ENCODE measurements at regions not wholly inside any gene's neighbourhood (a gene's known extent, or its start where the extent isn't known, plus 50 kb on each side); places are given as distances from the start of the nearest gene placed in this dataset.

DNA sequence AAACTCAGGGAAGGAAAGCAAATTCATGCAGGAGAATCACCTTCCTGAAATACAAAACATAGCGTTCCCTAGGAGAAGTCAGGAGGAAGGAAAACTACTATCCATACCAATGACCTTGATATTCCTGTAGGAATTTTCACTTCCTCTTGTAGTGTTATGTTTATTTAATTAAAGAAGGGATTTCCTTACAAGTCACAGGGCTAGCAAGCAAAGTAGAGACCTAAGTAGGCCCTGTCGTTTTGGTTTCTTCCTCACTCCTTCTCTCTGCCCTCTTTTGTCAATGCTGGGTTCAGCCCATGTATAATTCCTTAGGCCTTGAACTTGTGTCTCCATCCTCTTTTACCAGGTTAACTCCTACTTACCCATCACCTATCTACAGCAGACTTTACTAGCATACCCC is 435.2 kb upstream of the LRATD1 start:
- H3K36me3 ChIP-seq (ENCODE audit: low read depth, missing control alignments), result no peaks in the 10 kb centered on the region
- no peak overlapping the region for H3K27ac ChIP-seq
- no peaks in the 10 kb centered on the region for H3K27me3 ChIP-seq
- H3K4me3 ChIP-seq, result no peak overlapping the region
- intact Hi-C loops (cut with DNase I; ENCODE audit: low total_unique reads), result no loop called here
- no peaks in the 10 kb centered on the region for H3K9me3 ChIP-seq
- 54 to 57% methylated on average over 2 of the region's 2 CpGs for WGBS, 2 donors
- TF ChIP-seq POLR2A (IDR thresholded peaks at IDR 0.05), result no peak
- TF ChIP-seq, protein P1, sequence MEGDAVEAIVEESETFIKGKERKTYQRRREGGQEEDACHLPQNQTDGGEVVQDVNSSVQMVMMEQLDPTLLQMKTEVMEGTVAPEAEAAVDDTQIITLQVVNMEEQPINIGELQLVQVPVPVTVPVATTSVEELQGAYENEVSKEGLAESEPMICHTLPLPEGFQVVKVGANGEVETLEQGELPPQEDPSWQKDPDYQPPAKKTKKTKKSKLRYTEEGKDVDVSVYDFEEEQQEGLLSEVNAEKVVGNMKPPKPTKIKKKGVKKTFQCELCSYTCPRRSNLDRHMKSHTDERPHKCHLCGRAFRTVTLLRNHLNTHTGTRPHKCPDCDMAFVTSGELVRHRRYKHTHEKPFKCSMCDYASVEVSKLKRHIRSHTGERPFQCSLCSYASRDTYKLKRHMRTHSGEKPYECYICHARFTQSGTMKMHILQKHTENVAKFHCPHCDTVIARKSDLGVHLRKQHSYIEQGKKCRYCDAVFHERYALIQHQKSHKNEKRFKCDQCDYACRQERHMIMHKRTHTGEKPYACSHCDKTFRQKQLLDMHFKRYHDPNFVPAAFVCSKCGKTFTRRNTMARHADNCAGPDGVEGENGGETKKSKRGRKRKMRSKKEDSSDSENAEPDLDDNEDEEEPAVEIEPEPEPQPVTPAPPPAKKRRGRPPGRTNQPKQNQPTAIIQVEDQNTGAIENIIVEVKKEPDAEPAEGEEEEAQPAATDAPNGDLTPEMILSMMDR (IDR thresholded peaks at IDR 0.05), result no peak
- no peak for DNase-seq
- H3K4me1 ChIP-seq, result no peaks in the 10 kb centered on the region

DNA sequence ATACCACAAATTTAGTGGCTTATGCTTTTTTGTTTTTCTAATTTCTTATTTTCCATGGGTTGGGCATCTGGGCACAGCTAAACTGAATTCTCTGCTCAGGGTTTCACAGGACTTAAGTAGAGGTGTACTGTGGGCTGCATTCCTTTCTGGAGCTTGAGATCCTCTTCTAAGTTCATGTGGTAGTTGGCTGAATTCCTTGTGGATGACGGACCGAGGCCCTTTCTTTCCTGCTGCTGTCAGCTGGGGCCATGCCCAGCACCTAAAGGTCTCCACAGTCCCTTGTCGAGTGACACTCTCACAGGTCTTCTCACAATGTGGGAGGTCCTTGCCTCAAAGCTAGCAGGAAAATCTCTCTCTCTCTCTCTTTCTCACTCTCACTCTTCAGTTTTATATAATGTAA is 433.5 kb upstream of the LRATD1 start:
- no peaks in the 10 kb centered on the region for H3K9me3 ChIP-seq

DNA sequence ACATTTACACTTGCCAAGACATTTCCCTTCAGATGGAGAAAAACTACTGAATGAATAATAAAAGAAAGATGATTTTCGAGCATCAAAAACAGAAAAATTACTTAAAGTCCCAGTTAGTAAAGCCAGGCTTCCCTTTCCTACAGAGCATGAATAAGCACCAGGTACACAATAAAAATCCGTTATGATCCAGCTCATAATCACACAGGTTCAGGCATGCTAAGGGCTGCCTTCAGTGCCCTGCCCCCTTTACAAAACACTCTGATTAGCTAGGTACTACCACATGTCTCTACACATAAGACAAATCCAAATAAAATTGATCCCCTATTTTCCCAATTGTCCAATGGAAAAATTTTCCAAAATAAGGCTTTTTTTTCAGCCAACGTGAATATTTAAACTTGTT is 413.2 kb upstream of the LRATD1 start:
- TF ChIP-seq POLR2A (IDR thresholded peaks at IDR 0.05), result no peak
- TF ChIP-seq, protein P1 (IDR thresholded peaks at IDR 0.05), result no peak
- 88 to 91% methylated on average over 3 of the region's 3 CpGs for WGBS, 2 donors
- no peaks in the 10 kb centered on the region for H3K4me1 ChIP-seq
- H3K27me3 ChIP-seq, result no peaks in the 10 kb centered on the region
- DNase-seq, result no peak
- no peak overlapping the region for H3K4me3 ChIP-seq
- no peaks in the 10 kb centered on the region for H3K9me3 ChIP-seq
- intact Hi-C loops (cut with DNase I; ENCODE audit: low total_unique reads), result no loop called here
- no peak overlapping the region for H3K27ac ChIP-seq
- no peaks in the 10 kb centered on the region for H3K36me3 ChIP-seq (ENCODE audit: low read depth, missing control alignments)

More for the DNA sequence above, 433.5 kb upstream of the LRATD1 start:
- TF ChIP-seq, protein P1 (IDR thresholded peaks at IDR 0.05), result no peak
- no peak for TF ChIP-seq POLR2A (IDR thresholded peaks at IDR 0.05)
- no peaks in the 10 kb centered on the region for H3K36me3 ChIP-seq (ENCODE audit: low read depth, missing control alignments)
- no peak for DNase-seq
- H3K27me3 ChIP-seq, result no peaks in the 10 kb centered on the region
- 53 to 100% methylated on average over 3 of the region's 3 CpGs for WGBS, 2 donors
- H3K27ac ChIP-seq, result no peak overlapping the region
- intact Hi-C loops (cut with DNase I; ENCODE audit: low total_unique reads), result no loop called here
- no peak overlapping the region for H3K4me3 ChIP-seq
- H3K4me1 ChIP-seq, result no peaks in the 10 kb centered on the region

DNA sequence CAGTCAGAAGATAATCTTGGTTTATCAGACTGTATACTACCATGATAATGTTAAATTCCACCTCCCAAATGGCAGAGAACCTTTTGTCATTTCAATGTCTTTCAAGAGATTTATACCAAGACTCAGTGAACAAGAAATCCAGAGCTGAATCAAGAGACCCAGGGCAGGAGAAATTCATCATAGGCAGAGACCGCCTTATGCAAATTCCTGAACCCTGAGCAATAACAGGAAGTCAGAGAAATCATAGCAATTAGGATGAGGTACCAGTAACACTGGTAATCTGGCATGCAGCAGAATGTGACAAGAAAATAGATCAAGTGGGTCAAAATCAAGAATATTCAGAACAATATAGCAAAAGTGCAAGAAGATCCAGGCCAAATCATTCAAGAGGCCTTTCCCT is 412.4 kb upstream of the LRATD1 start:
- WGBS, 2 donors, result 88 to 91% methylated on average over 1 of the region's 1 CpG
- H3K9me3 ChIP-seq, result no peaks in the 10 kb centered on the region
- no peak overlapping the region for H3K4me3 ChIP-seq
- no peak overlapping the region for H3K27ac ChIP-seq
- TF ChIP-seq, protein P1 (IDR thresholded peaks at IDR 0.05), result no peak
- TF ChIP-seq POLR2A (IDR thresholded peaks at IDR 0.05), result no peak
- H3K27me3 ChIP-seq, result no peaks in the 10 kb centered on the region
- no peaks in the 10 kb centered on the region for H3K36me3 ChIP-seq (ENCODE audit: low read depth, missing control alignments)
- no peak for DNase-seq
- H3K4me1 ChIP-seq, result no peaks in the 10 kb centered on the region
- intact Hi-C loops (cut with DNase I; ENCODE audit: low total_unique reads), result no loop called here

DNA sequence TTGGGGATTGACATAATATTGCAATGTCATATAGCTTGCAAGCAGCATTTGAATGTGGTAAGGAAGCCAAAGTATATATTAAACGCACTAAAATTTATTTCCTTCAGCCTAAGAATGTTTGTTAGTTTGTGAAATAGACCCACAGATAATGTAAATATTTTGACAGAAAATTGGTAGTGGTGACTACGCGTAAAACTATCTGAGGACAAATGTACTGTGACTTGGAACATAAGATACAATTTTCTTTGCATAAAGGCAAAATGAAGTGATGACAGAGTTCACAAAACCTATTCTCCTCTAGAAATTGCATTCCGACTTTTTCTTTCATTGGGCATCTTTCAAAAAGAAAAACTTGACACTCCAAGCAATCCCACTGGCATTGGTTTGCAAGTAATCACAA is 411.1 kb upstream of the LRATD1 start:
- TF ChIP-seq, protein P1 (IDR thresholded peaks at IDR 0.05), result no peak
- TF ChIP-seq POLR2A (IDR thresholded peaks at IDR 0.05), result no peak
- Histone ChIP-seq H3K4me1 (no peaks in the 10 kb centered on the region), H3K4me3 (no peak overlapping the region), H3K9me3 (no peaks in the 10 kb centered on the region), H3K27ac (no peak overlapping the region), H3K27me3 (no peaks in the 10 kb centered on the region), H3K36me3 (ENCODE audit: low read depth, missing control alignments) (no peaks in the 10 kb centered on the region)
- DNase-seq, result no peak
- intact Hi-C loops (cut with DNase I; ENCODE audit: low total_unique reads), result no loop called here
- WGBS, 2 donors, result 73 to 90% methylated on average over 4 of the region's 4 CpGs

Measured in testis (tissue), 2 donors.